A673 (cell line): ENCODE measurements at regions not wholly inside any gene's neighbourhood (a gene's known extent, or its start where the extent isn't known, plus 50 kb on each side); places are given as distances from the start of the nearest gene placed in this dataset.

Source experiments
- BruUV-seq: library from RNA; stranded (reverse); fragments of 400-500 nt; replicated peaks from 2 replicates; lab custom pipeline; 2021; lab: Mats Ljungman, UMichigan
- CTCF ChIA-PET: fragments of 300-600 bp; sonication (Branson Sonifier 250); formaldehyde crosslinking; loops from one replicate; lab custom pipeline; 2022; ENCODE audit warnings: antibody characterized with exemption; lab: Charles Lee
- POLR2A ChIA-PET: fragments of 300-600 bp; sonication (Branson Sonifier 250); formaldehyde crosslinking; loops from one replicate; lab custom pipeline; 2022; ENCODE audit warnings: antibody characterized with exemption; ENCODE audit not compliant: low non-redundant PET; lab: Charles Lee
- DNase-seq: peaks from one replicate; pipeline ENCODE4 v3.0.0-alpha.2; 2015; ENCODE audit warnings: low spot score
- H3K27ac ChIP-seq: fragments of 200-600 bp; sonication (generic); 2 replicates; pipeline ENCODE4 v1.5.1; 2016; ENCODE audit warnings: mixed run types, low read depth, mild to moderate bottlenecking, mixed read lengths, antibody characterized with exemption, low read length; ENCODE audit not compliant: poor library complexity, severe bottlenecking
- H3K27me3 ChIP-seq: fragments of 200-600 bp; sonication (generic); replicated peaks from 2 replicates; pipeline ENCODE4 v1.6.1; 2017; ENCODE audit warnings: mixed run types, low read depth, mild to moderate bottlenecking, mixed read lengths, antibody characterized with exemption, low read length; ENCODE audit not compliant: insufficient read depth, poor library complexity
- H3K36me3 ChIP-seq: fragments of 200-600 bp; sonication (generic); 2 replicates; pipeline ENCODE4 v1.6.1; 2016; ENCODE audit warnings: mixed run types, mild to moderate bottlenecking, mixed read lengths, antibody characterized with exemption, low read length; ENCODE audit not compliant: insufficient read depth, poor library complexity, severe bottlenecking
- H3K4me1 ChIP-seq: fragments of 200-600 bp; sonication (generic); 2 replicates; pipeline ENCODE4 v1.6.1; 2017; ENCODE audit warnings: mixed run types, mild to moderate bottlenecking, mixed read lengths, antibody characterized with exemption, low read length; ENCODE audit not compliant: insufficient read depth, poor library complexity, severe bottlenecking
- H3K4me3 ChIP-seq: fragments of 200-600 bp; sonication (generic); 2 replicates; pipeline ENCODE4 v1.5.1; 2016; ENCODE audit warnings: low read depth, mixed run types, mild to moderate bottlenecking, mixed read lengths, low read length; ENCODE audit not compliant: poor library complexity, severe bottlenecking
- H3K9me3 ChIP-seq: fragments of 200-600 bp; sonication (generic); 2 replicates; pipeline ENCODE4 v1.6.1; 2016; ENCODE audit warnings: mixed run types, low read depth, mild to moderate bottlenecking, mixed read lengths, antibody characterized with exemption, low read length; ENCODE audit not compliant: poor library complexity, severe bottlenecking
- CTCF ChIP-seq: fragments of 300-800, 200-600 bp; sonication (generic); conservative IDR thresholded peaks from 2 replicates; pipeline ENCODE4 v1.5.1; 2017; ENCODE audit warnings: low read depth, mild to moderate bottlenecking, antibody characterized with exemption, low read length, moderate library complexity, mixed read lengths
- EZH2 ChIP-seq: fragments of 200-600 bp; sonication (generic); IDR thresholded peaks from 2 replicates; pipeline ENCODE4 v1.6.1; 2017; ENCODE audit warnings: borderline replicate concordance, low read depth, mild to moderate bottlenecking, mixed read lengths, antibody characterized with exemption, low read length; ENCODE audit not compliant: poor library complexity, severe bottlenecking
- intact Hi-C: fragments of 100-400 bp; cut with micrococcal nuclease; formaldehyde crosslinking; loops from one replicate; pipeline ENCODE4 v1.10.0; 2022; ENCODE audit not compliant: unreplicated experiment

GRCh38 chr10:2067015-2067414 lies 329.7 kb upstream of the ADARB2 start:
- POLR2A ChIA-PET: no interaction called here
- CTCF ChIA-PET: no interaction called here
- DNase-seq: no peak
- no peaks in the 10 kb centered on the region for H3K4me1 ChIP-seq
- intact Hi-C loops: no loop called here
- no peaks in the 10 kb centered on the region for H3K27me3 ChIP-seq
- TF ChIP-seq EZH2 (no peak), CTCF (no peak)
- H3K27ac ChIP-seq: no peak overlapping the region
- no TSS peak for BruUV-seq
- no peaks in the 10 kb centered on the region for H3K9me3 ChIP-seq
- no peak overlapping the region for H3K4me3 ChIP-seq
- H3K36me3 ChIP-seq: no peaks in the 10 kb centered on the region

- no peak for DNase-seq
- CTCF ChIA-PET: no interaction called here
- no peaks in the 10 kb centered on the region for H3K36me3 ChIP-seq
- H3K27ac ChIP-seq: no peak overlapping the region
- TF ChIP-seq CTCF: no peak
- TF ChIP-seq EZH2: no peak
- no TSS peak for BruUV-seq
- POLR2A ChIA-PET: no interaction called here
- H3K27me3 ChIP-seq: no peaks in the 10 kb centered on the region
- no peaks in the 10 kb centered on the region for H3K4me1 ChIP-seq
- H3K4me3 ChIP-seq: no peak overlapping the region
- intact Hi-C loops: no loop called here
- H3K9me3 ChIP-seq: no peaks in the 10 kb centered on the region
Observed at GRCh38 chr10:2054728-2055127, 317.4 kb upstream of the ADARB2 start.

GRCh38 chr10:2053805-2054204 lies 316.5 kb upstream of the ADARB2 start:
- Histone ChIP-seq H3K4me1 (no peaks in the 10 kb centered on the region), H3K27ac (no peak overlapping the region), H3K27me3 (no peaks in the 10 kb centered on the region), H3K4me3 (no peak overlapping the region), H3K9me3 (no peaks in the 10 kb centered on the region), H3K36me3 (no peaks in the 10 kb centered on the region)
- DNase-seq: no peak
- BruUV-seq: no TSS peak
- intact Hi-C loops: no loop called here
- CTCF ChIA-PET: no interaction called here
- POLR2A ChIA-PET: no interaction called here
- TF ChIP-seq CTCF (no peak), EZH2 (no peak)
